ENCODE measurements at regions not wholly inside any gene's neighbourhood (a gene's known extent, or its start where the extent isn't known, plus 50 kb on each side); places are given as distances from the start of the nearest gene placed in this dataset.
A peak's percentile ranks its signal among the peaks of the same experiment; 100 is the strongest.
"Not testable (repeated sequence)": the region's sequence is repeated elsewhere in the genome, so short reads cannot be mapped to it uniquely, and the experiment has no call there.

GRCh38 chr14:27392153-27392552 lies 794.3 kb upstream of the NOVA1 start:
- DNase-seq: no peak

- DNase-seq: no peak
Measured at GRCh38 chr14:27409944-27410343, 812.1 kb upstream of the NOVA1 start.

- DNase-seq: no peak
Measured at GRCh38 chr14:27410981-27411380, 813.1 kb upstream of the NOVA1 start.

GRCh38 chr14:27427796-27428195 lies 830.0 kb upstream of the NOVA1 start:
- no peak for DNase-seq

GRCh38 chr14:27435923-27436670 lies 838.3 kb upstream of the NOVA1 start:
- DNase-seq: no peak

GRCh38 chr14:27484633-27485032 lies 886.8 kb upstream of the NOVA1 start:
- no peak for DNase-seq

- no peak for DNase-seq
Measured at GRCh38 chr14:27485193-27485592, 887.4 kb upstream of the NOVA1 start.

- DNase-seq: no peak
Measured at GRCh38 chr14:27506272-27506671, 908.4 kb upstream of the NOVA1 start.

GRCh38 chr14:27528328-27528727 lies 930.5 kb upstream of the NOVA1 start:
- DNase-seq: no peak

GRCh38 chr14:27536748-27537147 lies 938.9 kb upstream of the NOVA1 start:
- no peak for DNase-seq

- no peak for DNase-seq
Measured at GRCh38 chr14:27546111-27546510, 948.3 kb upstream of the NOVA1 start.

GRCh38 chr14:27553790-27554189 lies 956.0 kb upstream of the NOVA1 start:
- no peak for DNase-seq

- no peak for DNase-seq
Measured at GRCh38 chr14:27557445-27557844, 959.6 kb upstream of the NOVA1 start.

GRCh38 chr14:27559848-27560247 lies 962.0 kb upstream of the NOVA1 start:
- DNase-seq: no peak

GRCh38 chr14:27566843-27567382 lies 969.1 kb upstream of the NOVA1 start:
- no peak for DNase-seq

- no peak for DNase-seq
Measured at GRCh38 chr14:27573018-27573417, 975.2 kb upstream of the NOVA1 start.

GRCh38 chr14:27587103-27587502 lies 989.3 kb upstream of the NOVA1 start:
- DNase-seq: no peak

GRCh38 chr14:27605282-27605681 lies 1007.4 kb upstream of the NOVA1 start:
- peak; percentile 69 for DNase-seq

GRCh38 chr14:27608377-27608776 lies 1010.5 kb upstream of the NOVA1 start:
- no peak for DNase-seq

- no peak for DNase-seq
Measured at GRCh38 chr14:27612121-27612520, 1014.3 kb upstream of the NOVA1 start.

GRCh38 chr14:27613102-27613501 lies 1015.3 kb upstream of the NOVA1 start:
- no peak for DNase-seq

GRCh38 chr14:27623782-27624181 lies 1025.9 kb upstream of the NOVA1 start:
- no peak for DNase-seq

GRCh38 chr14:27634056-27634970 lies 1036.5 kb upstream of the NOVA1 start:
- no peak for DNase-seq

GRCh38 chr14:27640688-27641087 lies 1042.9 kb upstream of the NOVA1 start:
- DNase-seq: not testable (repeated sequence)

All from DMS79 (cell line).